ENCODE measurements at regions not wholly inside any gene's neighbourhood (a gene's known extent, or its start where the extent isn't known, plus 50 kb on each side); places are given as distances from the start of the nearest gene placed in this dataset.
"Not testable (repeated sequence)": the region's sequence is repeated elsewhere in the genome, so short reads cannot be mapped to it uniquely, and the experiment has no call there.

DNA sequence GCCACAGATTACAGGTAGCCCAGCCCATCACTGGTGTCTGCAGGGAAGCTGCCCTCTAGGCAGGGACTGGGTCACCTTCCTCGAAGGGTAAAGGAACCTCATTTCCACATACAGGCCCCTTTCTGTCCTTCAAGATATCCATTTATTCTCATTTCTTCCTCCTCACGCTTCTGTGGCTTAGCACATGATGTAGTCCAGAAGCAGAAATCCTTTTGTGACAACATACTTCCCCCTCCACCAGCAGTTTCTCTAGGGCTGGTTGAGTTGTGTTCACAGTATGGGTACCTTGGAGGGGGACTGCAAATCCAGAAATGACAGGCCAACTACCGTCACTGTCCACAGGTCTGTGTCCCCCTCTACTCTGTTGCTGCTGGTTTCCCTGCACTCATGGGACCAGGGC, 364.9 kb downstream of the ANAPC1 start:
- H3K27ac ChIP-seq, result no peak overlapping the region
- TF ChIP-seq, protein P1, sequence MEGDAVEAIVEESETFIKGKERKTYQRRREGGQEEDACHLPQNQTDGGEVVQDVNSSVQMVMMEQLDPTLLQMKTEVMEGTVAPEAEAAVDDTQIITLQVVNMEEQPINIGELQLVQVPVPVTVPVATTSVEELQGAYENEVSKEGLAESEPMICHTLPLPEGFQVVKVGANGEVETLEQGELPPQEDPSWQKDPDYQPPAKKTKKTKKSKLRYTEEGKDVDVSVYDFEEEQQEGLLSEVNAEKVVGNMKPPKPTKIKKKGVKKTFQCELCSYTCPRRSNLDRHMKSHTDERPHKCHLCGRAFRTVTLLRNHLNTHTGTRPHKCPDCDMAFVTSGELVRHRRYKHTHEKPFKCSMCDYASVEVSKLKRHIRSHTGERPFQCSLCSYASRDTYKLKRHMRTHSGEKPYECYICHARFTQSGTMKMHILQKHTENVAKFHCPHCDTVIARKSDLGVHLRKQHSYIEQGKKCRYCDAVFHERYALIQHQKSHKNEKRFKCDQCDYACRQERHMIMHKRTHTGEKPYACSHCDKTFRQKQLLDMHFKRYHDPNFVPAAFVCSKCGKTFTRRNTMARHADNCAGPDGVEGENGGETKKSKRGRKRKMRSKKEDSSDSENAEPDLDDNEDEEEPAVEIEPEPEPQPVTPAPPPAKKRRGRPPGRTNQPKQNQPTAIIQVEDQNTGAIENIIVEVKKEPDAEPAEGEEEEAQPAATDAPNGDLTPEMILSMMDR (IDR thresholded peaks at IDR 0.05), result no peak
- TF ChIP-seq ZFX (IDR thresholded peaks at IDR 0.05; ENCODE audit: borderline replicate concordance), result no peak

DNA sequence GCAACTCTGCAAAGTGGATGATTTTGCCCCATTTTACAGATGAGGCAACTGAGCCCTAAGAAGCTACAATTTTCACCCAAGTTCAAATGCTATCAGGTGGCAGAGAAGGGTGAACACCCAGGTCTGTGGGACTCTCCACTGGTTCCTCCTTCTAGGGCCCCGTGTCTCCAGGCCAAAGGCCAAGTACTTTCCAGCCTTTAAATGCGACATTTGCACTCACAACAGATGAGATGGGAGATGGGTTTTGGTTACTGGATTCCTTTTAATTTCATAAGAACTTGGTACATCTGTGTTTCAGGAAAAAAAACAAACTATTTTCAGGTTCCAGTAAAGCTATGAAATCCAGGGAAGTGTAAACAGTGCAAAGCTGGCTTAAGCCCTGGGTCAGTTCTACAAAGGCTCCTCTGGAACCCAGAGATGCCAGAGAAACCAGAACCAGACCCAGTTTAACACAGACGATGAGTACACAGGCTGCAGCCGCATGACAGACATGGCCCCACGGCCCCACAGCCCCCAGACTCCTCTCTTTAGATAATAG, 361.7 kb downstream of the ANAPC1 start:
- TF ChIP-seq, protein P1 (IDR thresholded peaks at IDR 0.05), result no peak
- TF ChIP-seq ZFX (IDR thresholded peaks at IDR 0.05; ENCODE audit: borderline replicate concordance), result no peak
- no peak overlapping the region for H3K27ac ChIP-seq

DNA sequence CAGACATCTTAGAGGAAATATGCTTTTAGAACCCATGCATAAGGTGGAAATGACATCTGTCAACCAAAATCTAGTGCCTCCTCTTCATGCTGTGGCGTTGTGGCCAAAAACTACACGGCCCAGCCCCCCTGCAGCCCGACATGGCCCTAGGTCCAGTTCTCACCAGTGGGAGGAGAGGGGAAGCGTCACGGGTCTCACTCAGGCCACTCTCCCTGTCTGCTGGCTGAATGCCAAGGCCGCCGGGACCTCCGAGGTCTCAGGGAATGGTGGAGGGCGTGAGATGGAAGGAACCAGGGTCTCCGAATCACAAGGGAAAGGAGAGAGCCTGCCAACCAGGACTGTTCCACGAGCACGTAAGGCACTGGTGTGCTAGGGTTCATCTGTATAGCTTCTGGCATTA, 361.0 kb downstream of the ANAPC1 start:
- TF ChIP-seq ZFX (IDR thresholded peaks at IDR 0.05; ENCODE audit: borderline replicate concordance), result no peak
- TF ChIP-seq, protein P1 (IDR thresholded peaks at IDR 0.05), result no peak
- H3K27ac ChIP-seq, result no peak overlapping the region

DNA sequence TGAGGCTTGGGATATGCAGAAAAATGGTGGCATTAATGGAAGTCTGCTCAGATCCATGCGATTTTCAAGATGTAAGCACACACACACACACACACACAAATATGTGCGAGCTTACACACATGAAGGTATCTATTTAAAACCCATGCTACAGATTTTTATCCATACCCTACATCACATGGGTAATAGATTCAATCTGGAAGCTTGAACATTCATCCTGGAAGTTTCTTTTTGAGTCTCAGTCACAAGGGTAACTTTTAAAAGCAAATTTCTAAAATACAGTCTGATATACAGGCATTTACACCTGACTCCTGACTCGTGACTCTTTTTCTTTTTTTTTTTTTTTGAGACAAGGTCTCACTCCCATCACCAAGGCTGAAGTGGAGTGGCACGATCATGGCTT, 359.0 kb downstream of the ANAPC1 start:
- H3K27ac ChIP-seq, result not testable (repeated sequence)

DNA sequence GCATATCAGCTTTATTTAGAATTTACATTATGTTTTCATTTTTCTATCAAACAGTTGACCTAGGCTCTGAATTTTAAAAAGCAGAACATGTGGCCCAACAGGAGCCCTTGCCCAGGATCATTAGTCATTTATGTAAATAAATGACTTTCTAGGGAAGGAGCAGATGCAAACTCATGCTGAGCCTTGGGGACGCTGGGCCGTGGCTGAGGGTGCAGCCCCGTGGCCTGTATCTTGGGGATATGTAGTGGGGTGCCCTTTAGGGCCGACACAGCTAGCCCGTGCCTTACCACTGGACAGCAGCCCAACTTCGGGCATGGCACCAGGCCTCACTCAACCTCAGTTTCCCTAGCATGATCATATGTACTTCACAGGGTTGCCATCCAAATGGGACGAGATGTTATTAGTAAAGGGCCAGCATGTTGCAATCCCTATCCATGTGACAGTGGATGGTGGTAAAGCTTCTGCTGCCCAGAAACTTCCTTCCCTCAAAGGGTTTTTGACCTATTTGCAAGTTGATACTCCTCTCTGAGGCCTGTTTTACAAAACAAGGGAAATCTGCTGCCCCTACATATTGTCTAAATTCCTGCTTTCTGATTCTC, 357.9 kb downstream of the ANAPC1 start:
- not testable (repeated sequence) for H3K27ac ChIP-seq

DNA sequence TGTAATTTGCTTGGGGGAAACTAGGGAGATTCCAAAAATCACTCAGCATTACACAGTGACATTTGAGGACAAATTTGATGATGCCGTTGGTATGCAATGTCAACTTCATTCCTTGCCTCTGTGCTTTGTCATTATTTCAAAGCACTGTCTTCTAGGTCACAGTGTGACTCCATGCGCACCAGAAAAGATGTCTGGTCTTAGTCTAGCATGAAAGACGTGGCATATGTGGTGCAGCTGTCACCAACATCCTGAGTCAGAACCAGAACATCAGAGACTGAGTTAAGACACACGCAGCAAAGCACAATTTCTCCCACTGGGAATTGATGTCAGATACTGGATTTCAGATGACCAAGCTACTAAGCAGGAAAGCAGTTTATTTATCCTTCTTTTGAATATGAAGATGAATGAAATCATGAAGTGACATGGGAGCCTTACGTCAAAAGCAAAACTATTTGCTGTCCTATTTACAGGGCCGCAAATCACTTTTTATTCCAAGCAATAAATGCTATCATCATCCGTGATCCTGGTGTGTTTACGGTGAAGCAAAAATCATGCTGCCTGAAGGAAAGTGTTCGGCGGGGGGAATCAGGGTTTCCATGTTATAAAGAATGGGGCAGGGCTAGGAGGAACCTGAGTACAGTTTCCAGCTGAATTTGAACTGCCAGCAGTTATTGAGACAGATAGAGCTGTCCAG, 356.1 kb downstream of the ANAPC1 start:
- not testable (repeated sequence) for H3K27ac ChIP-seq

DNA sequence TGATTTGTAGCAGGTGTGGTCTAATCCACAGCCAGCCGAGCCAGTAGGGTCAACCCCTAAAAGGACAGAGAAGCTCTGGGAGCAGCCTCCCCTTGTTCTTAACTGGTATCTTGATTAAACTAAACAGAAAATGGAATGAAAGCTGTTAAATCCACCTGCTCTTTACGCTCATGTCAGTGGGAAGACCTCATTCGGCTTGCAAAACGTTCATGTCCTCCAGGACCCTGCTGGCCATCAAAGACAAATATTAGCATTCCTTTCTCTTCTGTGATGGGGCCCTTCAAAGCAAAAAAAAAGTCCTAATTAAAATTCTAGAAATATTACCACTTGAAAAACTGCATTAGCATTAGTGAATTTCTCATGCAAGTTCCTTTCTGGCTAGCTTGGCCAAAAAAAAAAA, 355.0 kb downstream of the ANAPC1 start:
- H3K27ac ChIP-seq, result not testable (repeated sequence)

DNA sequence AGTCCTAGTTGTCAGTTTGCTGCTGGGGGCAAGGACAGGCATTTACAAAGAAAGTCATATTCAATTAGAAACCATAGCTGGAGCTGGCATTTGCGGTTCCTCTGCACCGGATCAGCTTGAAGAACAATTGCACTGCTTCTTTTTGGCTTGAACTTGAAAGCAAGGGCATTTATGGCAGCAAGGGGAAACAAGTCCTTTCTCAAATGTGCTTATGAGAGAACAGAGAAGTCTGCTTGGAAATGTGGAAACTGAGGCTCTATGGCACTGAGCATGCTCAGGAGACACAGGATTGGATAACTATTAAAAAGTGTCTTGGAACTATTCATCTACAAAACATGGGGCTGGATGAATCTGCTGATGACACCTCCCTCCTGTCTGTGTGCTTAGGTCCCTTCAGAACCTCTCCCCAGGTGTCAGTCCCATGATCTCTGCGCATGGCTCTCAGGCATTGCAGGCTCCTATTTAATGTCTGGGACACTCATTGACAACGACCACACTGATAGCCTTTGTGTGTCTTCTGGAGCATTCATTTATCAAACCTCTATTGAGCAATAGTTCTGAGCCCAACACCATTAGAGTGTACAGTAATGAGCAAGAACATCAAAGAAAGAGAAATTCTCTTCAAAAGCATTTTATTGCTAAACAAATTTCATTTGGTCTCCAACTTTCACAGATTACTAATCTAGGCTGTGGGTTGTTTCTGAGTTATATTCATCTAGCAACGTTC, 353.6 kb downstream of the ANAPC1 start:
- not testable (repeated sequence) for H3K27ac ChIP-seq

DNA sequence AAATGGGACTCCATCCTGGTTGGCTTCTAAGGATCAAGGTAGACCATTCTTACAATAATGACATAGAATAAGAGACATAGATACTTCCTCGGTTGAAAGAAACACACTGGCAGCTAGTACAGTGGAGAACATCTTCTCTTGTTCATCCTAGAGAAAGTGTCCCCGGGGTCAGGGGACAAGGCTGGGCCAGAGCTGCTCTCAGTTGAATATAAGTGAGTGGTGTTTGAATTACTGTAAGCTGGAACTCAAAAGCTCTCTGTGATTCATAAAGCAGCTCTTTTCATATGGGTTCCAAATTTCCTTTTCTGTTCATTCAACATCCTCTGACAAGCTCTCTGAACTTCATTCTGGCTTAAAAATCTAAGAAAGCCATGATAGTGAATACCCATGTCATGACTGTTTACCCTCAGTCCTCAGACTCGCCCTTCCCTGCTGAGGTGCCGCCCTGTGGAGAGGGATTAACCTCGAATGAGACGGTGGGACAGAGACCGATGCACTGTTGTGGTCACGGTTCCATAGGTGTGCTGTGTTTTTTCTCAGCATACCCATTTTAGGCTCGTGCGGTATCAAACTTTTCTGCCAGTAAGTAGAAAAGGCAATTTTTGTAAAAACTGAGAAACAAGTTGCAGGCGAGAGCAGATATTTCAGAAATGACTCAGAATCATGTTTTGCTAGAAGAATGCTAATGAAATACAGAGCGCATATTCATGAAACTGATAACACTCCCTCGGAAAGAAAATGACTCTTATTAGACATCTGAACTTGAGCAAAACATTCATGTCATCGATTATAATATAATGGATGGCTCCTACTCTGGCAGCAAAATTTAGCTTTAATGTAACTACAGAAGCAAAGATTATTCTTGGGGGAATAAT, 351.1 kb downstream of the ANAPC1 start:
- H3K27ac ChIP-seq, result not testable (repeated sequence)

DNA sequence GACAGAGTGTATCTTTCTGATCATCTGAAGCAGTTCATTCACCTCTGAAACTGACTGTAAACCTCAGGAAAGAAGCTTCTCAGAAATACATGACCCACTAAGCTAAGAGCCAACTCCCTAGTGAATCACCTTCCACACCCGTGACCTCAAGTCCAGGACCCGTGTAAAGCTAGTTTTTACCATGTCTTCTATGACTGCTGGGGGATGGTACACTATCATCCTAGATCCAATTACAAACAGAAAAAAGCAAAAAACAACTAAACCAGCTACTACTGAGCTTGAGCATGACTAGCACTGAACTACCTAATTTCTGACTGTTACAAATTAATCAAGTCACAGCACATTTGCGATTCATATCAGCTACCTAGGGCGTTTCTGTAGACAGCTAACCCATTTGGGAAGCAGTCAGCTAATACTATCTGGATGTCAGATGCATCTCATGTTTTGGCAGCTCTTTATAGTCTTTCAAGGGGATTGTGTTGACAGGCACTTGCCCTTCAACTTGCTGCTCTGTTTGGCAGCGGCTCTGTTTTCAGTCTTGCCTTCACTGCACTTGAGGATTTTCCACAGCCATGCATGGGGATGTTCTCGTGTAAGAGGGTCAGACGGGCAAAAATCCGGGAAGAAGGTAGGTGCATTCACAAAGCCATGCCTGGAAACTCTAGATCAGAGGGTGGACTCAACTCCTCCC, 350.3 kb downstream of the ANAPC1 start:
- not testable (repeated sequence) for H3K27ac ChIP-seq

All from 22Rv1 (cell line).